Thymus (tissue), 11 donors: ENCODE measurements at regions not wholly inside any gene's neighbourhood (a gene's known extent, or its start where the extent isn't known, plus 50 kb on each side); places are given as distances from the start of the nearest gene placed in this dataset.
"Not testable (repeated sequence)": the region's sequence is repeated elsewhere in the genome, so short reads cannot be mapped to it uniquely, and the experiment has no call there.

ENCODE experiments used
- DNase-seq, 9 donors: peaks; one replicate each; pipeline ENCODE4 v3.0.0-alpha.2; 2013; ENCODE audit warnings: low spot score in 9 of 9, low read depth in 6 of 9, missing footprints in 1 of 9
- H3K27ac ChIP-seq, 2 donors: one replicate each; pipeline ENCODE4 v1.5.1; 2013; ENCODE audit warnings: control low read depth in 1 of 2, low read depth in 1 of 2, low read length in 1 of 2, mild to moderate bottlenecking in 1 of 2, moderate library complexity in 1 of 2
- H3K27me3 ChIP-seq, 2 donors: one replicate each; pipeline ENCODE4 v1.5.1; 2013; ENCODE audit warnings: low read length in 1 of 2; ENCODE audit not compliant: control insufficient read depth in 2 of 2, insufficient read depth in 1 of 2
- H3K36me3 ChIP-seq, 2 donors: one replicate each; pipeline ENCODE4 v1.5.1; 2013; ENCODE audit warnings: low read length in 1 of 2, mild to moderate bottlenecking in 1 of 2, moderate library complexity in 1 of 2; ENCODE audit not compliant: control insufficient read depth in 2 of 2, insufficient read depth in 2 of 2
- H3K4me1 ChIP-seq, 2 donors: one replicate each; pipeline ENCODE4 v1.5.1; 2013; ENCODE audit warnings: low read length in 2 of 2; ENCODE audit not compliant: control insufficient read depth in 2 of 2, insufficient read depth in 2 of 2
- H3K4me3 ChIP-seq, 2 donors: one replicate each; pipeline ENCODE4 v1.5.1; 2013; ENCODE audit warnings: low read length in 2 of 2, control low read depth in 1 of 2, mild to moderate bottlenecking in 1 of 2
- H3K9me3 ChIP-seq, 2 donors: one replicate each; pipeline ENCODE4 v1.5.1; 2013; ENCODE audit warnings: low read length in 1 of 2, mild to moderate bottlenecking in 1 of 2; ENCODE audit not compliant: control insufficient read depth in 2 of 2, insufficient read depth in 1 of 2
- whole genome bisulfite sequencing: extraction: QIAGEN DNeasy Blood & Tissue Kit; methylation state at CpG from one replicate; pipeline ENCODE4 v1.1.7; 2013; 5-methylcytosine and 5-hydroxymethylcytosine counted together
- donor health status: healthy.

- H3K27ac ChIP-seq = no peak overlapping the region
Measured at GRCh38 chr16:6777624-6778023, 555.0 kb upstream of the RBFOX1 start.

GRCh38 chr16:6775712-6776111 is 556.9 kb upstream of the RBFOX1 start:
- H3K9me3 ChIP-seq = no peaks in the 10 kb centered on the region
- H3K27ac ChIP-seq = no peak overlapping the region
- WGBS = 97% methylated on average over 7 of the region's 7 CpGs
- no peak overlapping the region for H3K4me3 ChIP-seq
- H3K36me3 ChIP-seq = no peaks in the 10 kb centered on the region
- DNase-seq = no peak
- H3K4me1 ChIP-seq = no peaks in the 10 kb centered on the region
- H3K27me3 ChIP-seq = no peaks in the 10 kb centered on the region

More at GRCh38 chr16:6777624-6778023, 555.0 kb upstream of the RBFOX1 start:
- Histone ChIP-seq H3K4me1 (no peaks in the 10 kb centered on the region), H3K9me3 (no peaks in the 10 kb centered on the region), H3K36me3 (no peaks in the 10 kb centered on the region), H3K27me3 (no peaks in the 10 kb centered on the region), H3K4me3 (no peak overlapping the region)
- no peak for DNase-seq

GRCh38 chr16:6771956-6772355 is 560.7 kb upstream of the RBFOX1 start:
- Histone ChIP-seq H3K9me3 (no peaks in the 10 kb centered on the region), H3K4me3 (no peak overlapping the region), H3K27me3 (no peaks in the 10 kb centered on the region), H3K27ac (no peak overlapping the region), H3K36me3 (no peaks in the 10 kb centered on the region), H3K4me1 (no peaks in the 10 kb centered on the region)
- no peak for DNase-seq
- 5% methylated on average over 4 of the region's 4 CpGs for WGBS

- DNase-seq = no peak
- Histone ChIP-seq H3K4me3 (no peak overlapping the region), H3K36me3 (no peaks in the 10 kb centered on the region), H3K27me3 (no peaks in the 10 kb centered on the region), H3K27ac (no peak overlapping the region), H3K9me3 (no peaks in the 10 kb centered on the region), H3K4me1 (no peaks in the 10 kb centered on the region)
- WGBS = 93% methylated on average over 9 of the region's 9 CpGs
Measured at GRCh38 chr16:6753553-6753952, 579.1 kb upstream of the RBFOX1 start.

- no peak overlapping the region for H3K4me3 ChIP-seq
- no peaks in the 10 kb centered on the region for H3K9me3 ChIP-seq
- no peaks in the 10 kb centered on the region for H3K4me1 ChIP-seq
- WGBS = 16% methylated on average over 1 of the region's 1 CpG
- H3K27me3 ChIP-seq = no peaks in the 10 kb centered on the region
- no peaks in the 10 kb centered on the region for H3K36me3 ChIP-seq
- no peak overlapping the region for H3K27ac ChIP-seq
- no peak for DNase-seq
Measured at GRCh38 chr16:6751191-6751590, 581.5 kb upstream of the RBFOX1 start.

GRCh38 chr16:6749698-6750097 is 582.9 kb upstream of the RBFOX1 start:
- no peak overlapping the region for H3K27ac ChIP-seq
- WGBS = 4% methylated on average over 4 of the region's 4 CpGs
- H3K4me1 ChIP-seq = no peaks in the 10 kb centered on the region

GRCh38 chr16:6736302-6736701 is 596.3 kb upstream of the RBFOX1 start:
- not testable (repeated sequence) for H3K27me3 ChIP-seq, H3K27ac ChIP-seq, H3K4me1 ChIP-seq, H3K4me3 ChIP-seq, H3K9me3 ChIP-seq, H3K36me3 ChIP-seq, DNase-seq
- WGBS = 78% methylated on average over 2 of the region's 2 CpGs

More at GRCh38 chr16:6749698-6750097, 582.9 kb upstream of the RBFOX1 start:
- Histone ChIP-seq H3K27me3 (no peaks in the 10 kb centered on the region), H3K36me3 (no peaks in the 10 kb centered on the region), H3K4me3 (no peak overlapping the region), H3K9me3 (no peaks in the 10 kb centered on the region)
- no peak for DNase-seq

- Histone ChIP-seq H3K4me1 (no peaks in the 10 kb centered on the region), H3K27me3 (no peaks in the 10 kb centered on the region), H3K27ac (no peak overlapping the region), H3K4me3 (no peak overlapping the region), H3K36me3 (no peaks in the 10 kb centered on the region), H3K9me3 (no peaks in the 10 kb centered on the region)
- DNase-seq = no peak
- 30% methylated on average over 3 of the region's 3 CpGs for WGBS
Measured at GRCh38 chr16:6735631-6736030, 597.0 kb upstream of the RBFOX1 start.

GRCh38 chr16:6732166-6732565 is 600.5 kb upstream of the RBFOX1 start:
- DNase-seq = no peak
- H3K9me3 ChIP-seq = no peaks in the 10 kb centered on the region
- WGBS = 93% methylated on average over 4 of the region's 4 CpGs
- H3K27ac ChIP-seq = no peak overlapping the region
- no peaks in the 10 kb centered on the region for H3K4me1 ChIP-seq
- no peak overlapping the region for H3K4me3 ChIP-seq
- no peaks in the 10 kb centered on the region for H3K27me3 ChIP-seq
- no peaks in the 10 kb centered on the region for H3K36me3 ChIP-seq

GRCh38 chr16:6728381-6728780 is 604.3 kb upstream of the RBFOX1 start:
- no peak overlapping the region for H3K4me3 ChIP-seq
- H3K36me3 ChIP-seq = no peaks in the 10 kb centered on the region
- H3K27ac ChIP-seq = no peak overlapping the region
- WGBS = 93% methylated on average over 3 of the region's 3 CpGs
- DNase-seq = no peak
- no peaks in the 10 kb centered on the region for H3K9me3 ChIP-seq
- no peaks in the 10 kb centered on the region for H3K27me3 ChIP-seq
- H3K4me1 ChIP-seq = no peaks in the 10 kb centered on the region
